ENCODE measurements at regions not wholly inside any gene's neighbourhood (a gene's known extent, or its start where the extent isn't known, plus 50 kb on each side); places are given as distances from the start of the nearest gene placed in this dataset.
A peak's percentile ranks its signal among the peaks of the same experiment; 100 is the strongest.

GRCh38 chr14:75333606-75334548 lies 55.2 kb downstream of the FOS start:
- H3K4me1 Mint-ChIP-seq: peaks cover 21% of the 10 kb centered on the region

GRCh38 chr14:75334549-75335051 lies 56.0 kb downstream of the FOS start:
- Mint-ChIP-seq H3K4me1 (peaks cover 21% of the 10 kb centered on the region), H3K36me3 (ENCODE audit: low read depth) (peaks cover 2% of the 10 kb centered on the region), H3K4me3 (peak overlapping the region; percentile 92), H3K27ac (peak overlapping the region; percentile 94), H3K27me3 (no peaks in the 10 kb centered on the region)
- peak; percentile 63 for ATAC-seq
- H3K9me3 ChIP-seq (ENCODE audit: control insufficient read depth, low read length, poor library complexity, severe bottlenecking): no peaks in the 10 kb centered on the region
- DNase-seq: no peak

More at GRCh38 chr14:75333606-75334548, 55.2 kb downstream of the FOS start:
- H3K9me3 ChIP-seq (ENCODE audit: control insufficient read depth, low read length, poor library complexity, severe bottlenecking): no peaks in the 10 kb centered on the region
- ATAC-seq (peak; percentile 97), DNase-seq (peak; percentile 30 to 54 (median 38))
- Mint-ChIP-seq H3K36me3 (ENCODE audit: low read depth) (peaks cover 2% of the 10 kb centered on the region), H3K27ac (peak overlapping the region; percentile 94), H3K4me3 (peak overlapping the region; percentile 92), H3K27me3 (no peaks in the 10 kb centered on the region)

GRCh38 chr14:75335571-75335970 lies 56.9 kb downstream of the FOS start:
- H3K36me3 Mint-ChIP-seq (ENCODE audit: low read depth): peaks cover 2% of the 10 kb centered on the region
- peaks cover 21% of the 10 kb centered on the region for H3K4me1 Mint-ChIP-seq
- peak overlapping the region; percentile 94 for H3K27ac Mint-ChIP-seq
- peaks cover 3% of the 10 kb centered on the region for H3K27me3 Mint-ChIP-seq
- no peaks in the 10 kb centered on the region for H3K9me3 ChIP-seq (ENCODE audit: control insufficient read depth, low read length, poor library complexity, severe bottlenecking)
- ATAC-seq (no peak), DNase-seq (no peak)
- H3K4me3 Mint-ChIP-seq: peak overlapping the region; percentile 92

- H3K4me1 Mint-ChIP-seq: peaks cover 15% of the 10 kb centered on the region
- H3K36me3 Mint-ChIP-seq (ENCODE audit: low read depth): no peaks in the 10 kb centered on the region
- no peaks in the 10 kb centered on the region for H3K9me3 ChIP-seq (ENCODE audit: control insufficient read depth, low read length, poor library complexity, severe bottlenecking)
- no peak for ATAC-seq
- H3K27me3 Mint-ChIP-seq: peaks cover 7% of the 10 kb centered on the region
- H3K4me3 Mint-ChIP-seq: no peak overlapping the region
- H3K27ac Mint-ChIP-seq: no peak overlapping the region
- no peak for DNase-seq
Observed at GRCh38 chr14:75338398-75338797, 59.8 kb downstream of the FOS start.

GRCh38 chr14:75339059-75339458 lies 60.4 kb downstream of the FOS start:
- peaks cover 12% of the 10 kb centered on the region for H3K4me1 Mint-ChIP-seq
- ATAC-seq (no peak), DNase-seq (no peak)
- H3K9me3 ChIP-seq (ENCODE audit: control insufficient read depth, low read length, poor library complexity, severe bottlenecking): no peaks in the 10 kb centered on the region
- no peak overlapping the region for H3K4me3 Mint-ChIP-seq
- no peak overlapping the region for H3K27ac Mint-ChIP-seq
- H3K36me3 Mint-ChIP-seq (ENCODE audit: low read depth): no peaks in the 10 kb centered on the region
- peaks cover 7% of the 10 kb centered on the region for H3K27me3 Mint-ChIP-seq

- no peak for DNase-seq
- H3K9me3 ChIP-seq (ENCODE audit: control insufficient read depth, low read length, poor library complexity, severe bottlenecking): no peaks in the 10 kb centered on the region
- Mint-ChIP-seq H3K27me3 (peaks cover 7% of the 10 kb centered on the region), H3K27ac (no peak overlapping the region), H3K4me3 (no peak overlapping the region), H3K4me1 (no peaks in the 10 kb centered on the region), H3K36me3 (ENCODE audit: low read depth) (no peaks in the 10 kb centered on the region)
- ATAC-seq: no peak
Observed at GRCh38 chr14:75340921-75341320, 62.3 kb downstream of the FOS start.

GRCh38 chr14:75341620-75342019 lies 63.0 kb downstream of the FOS start:
- H3K4me1 Mint-ChIP-seq: no peaks in the 10 kb centered on the region
- H3K27ac Mint-ChIP-seq: no peak overlapping the region
- H3K27me3 Mint-ChIP-seq: peaks cover 7% of the 10 kb centered on the region
- no peak overlapping the region for H3K4me3 Mint-ChIP-seq
- no peaks in the 10 kb centered on the region for H3K36me3 Mint-ChIP-seq (ENCODE audit: low read depth)
- ATAC-seq (no peak), DNase-seq (no peak)
- no peaks in the 10 kb centered on the region for H3K9me3 ChIP-seq (ENCODE audit: control insufficient read depth, low read length, poor library complexity, severe bottlenecking)

- no peak overlapping the region for H3K4me3 Mint-ChIP-seq
- peaks cover 7% of the 10 kb centered on the region for H3K27me3 Mint-ChIP-seq
- no peaks in the 10 kb centered on the region for H3K4me1 Mint-ChIP-seq
- no peaks in the 10 kb centered on the region for H3K9me3 ChIP-seq (ENCODE audit: control insufficient read depth, low read length, poor library complexity, severe bottlenecking)
- DNase-seq (no peak), ATAC-seq (no peak)
- no peak overlapping the region for H3K27ac Mint-ChIP-seq
- H3K36me3 Mint-ChIP-seq (ENCODE audit: low read depth): no peaks in the 10 kb centered on the region
Observed at GRCh38 chr14:75342762-75343599, 64.4 kb downstream of the FOS start.

GRCh38 chr14:75343911-75344310 lies 65.3 kb downstream of the FOS start:
- no peak for DNase-seq
- ATAC-seq: no peak
- no peak overlapping the region for H3K4me3 Mint-ChIP-seq

GRCh38 chr14:75344411-75344810 lies 65.8 kb downstream of the FOS start:
- no peaks in the 10 kb centered on the region for H3K4me1 Mint-ChIP-seq
- H3K4me3 Mint-ChIP-seq: no peak overlapping the region
- H3K27me3 Mint-ChIP-seq: peaks cover 7% of the 10 kb centered on the region
- no peak overlapping the region for H3K27ac Mint-ChIP-seq
- ATAC-seq (no peak), DNase-seq (no peak)
- no peaks in the 10 kb centered on the region for H3K9me3 ChIP-seq (ENCODE audit: control insufficient read depth, low read length, poor library complexity, severe bottlenecking)
- H3K36me3 Mint-ChIP-seq (ENCODE audit: low read depth): no peaks in the 10 kb centered on the region

More at GRCh38 chr14:75343911-75344310, 65.3 kb downstream of the FOS start:
- H3K27ac Mint-ChIP-seq: no peak overlapping the region
- no peaks in the 10 kb centered on the region for H3K36me3 Mint-ChIP-seq (ENCODE audit: low read depth)
- H3K27me3 Mint-ChIP-seq: peaks cover 7% of the 10 kb centered on the region
- H3K4me1 Mint-ChIP-seq: no peaks in the 10 kb centered on the region
- H3K9me3 ChIP-seq (ENCODE audit: control insufficient read depth, low read length, poor library complexity, severe bottlenecking): no peaks in the 10 kb centered on the region

GRCh38 chr14:75350505-75351060 lies 72.0 kb downstream of the FOS start:
- Mint-ChIP-seq H3K4me3 (no peak overlapping the region), H3K27me3 (no peaks in the 10 kb centered on the region), H3K36me3 (ENCODE audit: low read depth) (peaks cover 3% of the 10 kb centered on the region), H3K27ac (no peak overlapping the region), H3K4me1 (no peaks in the 10 kb centered on the region)
- no peaks in the 10 kb centered on the region for H3K9me3 ChIP-seq (ENCODE audit: control insufficient read depth, low read length, poor library complexity, severe bottlenecking)
- DNase-seq: no peak
- no peak for ATAC-seq

- no peak overlapping the region for H3K27ac Mint-ChIP-seq
- no peaks in the 10 kb centered on the region for H3K9me3 ChIP-seq (ENCODE audit: control insufficient read depth, low read length, poor library complexity, severe bottlenecking)
- peaks cover 5% of the 10 kb centered on the region for H3K27me3 Mint-ChIP-seq
- ATAC-seq (no peak), DNase-seq (no peak)
- peaks cover 6% of the 10 kb centered on the region for H3K4me1 Mint-ChIP-seq
- H3K4me3 Mint-ChIP-seq: no peak overlapping the region
- H3K36me3 Mint-ChIP-seq (ENCODE audit: low read depth): no peaks in the 10 kb centered on the region
Observed at GRCh38 chr14:75359098-75359497, 68.7 kb upstream of the JDP2 start.

GRCh38 chr14:75361041-75361440 lies 66.8 kb upstream of the JDP2 start:
- H3K4me3 Mint-ChIP-seq: no peak overlapping the region
- peaks cover 5% of the 10 kb centered on the region for H3K27me3 Mint-ChIP-seq
- ATAC-seq (no peak), DNase-seq (no peak)
- no peaks in the 10 kb centered on the region for H3K36me3 Mint-ChIP-seq (ENCODE audit: low read depth)
- H3K4me1 Mint-ChIP-seq: peaks cover 10% of the 10 kb centered on the region
- no peaks in the 10 kb centered on the region for H3K9me3 ChIP-seq (ENCODE audit: control insufficient read depth, low read length, poor library complexity, severe bottlenecking)
- H3K27ac Mint-ChIP-seq: no peak overlapping the region

Data from T-helper 17 cell (primary cell).